CD14-positive monocyte (primary cell): ENCODE measurements at regions not wholly inside any gene's neighbourhood (a gene's known extent, or its start where the extent isn't known, plus 50 kb on each side); places are given as distances from the start of the nearest gene placed in this dataset.

Experiments used
- DNase-seq, 3 donors: peaks; one replicate each; pipeline ENCODE4 v3.0.0-alpha.2; 2011 to 2022
- H2AFZ ChIP-seq: 2 replicates; pipeline ENCODE4 v1.6.0; 2012; ENCODE audit warnings: mild to moderate bottlenecking, low read depth, low read length, inconsistent platforms; ENCODE audit not compliant: insufficient read depth, poor library complexity, severe bottlenecking
- H3K27ac ChIP-seq, 2 donors: 1 replicate in 1 of 2; 2 replicates in 1 of 2; pipeline ENCODE4 v1.5.1; 2012 to 2013; ENCODE audit warnings: low read length in 2 of 2, control low read depth in 1 of 2, inconsistent platforms in 1 of 2, low read depth in 1 of 2, mild to moderate bottlenecking in 1 of 2
- H3K27me3 ChIP-seq, 2 donors: one replicate each; pipeline versions ENCODE4 v1.6.0 to v1.6.1; 2011 to 2013; ENCODE audit warnings: low read length in 2 of 2; ENCODE audit not compliant: control insufficient read depth in 2 of 2, insufficient read depth in 2 of 2
- H3K36me3 ChIP-seq, 2 donors: replicated peaks in 1 of 2; 1 replicate in 1 of 2; 2 replicates in 1 of 2; pipeline versions ENCODE4 v1.5.1 to v1.6.1; 2012 to 2013; ENCODE audit warnings: low read length in 2 of 2, control low read depth in 1 of 2, inconsistent platforms in 1 of 2, mild to moderate bottlenecking in 1 of 2; ENCODE audit not compliant: insufficient read depth in 2 of 2, control insufficient read depth in 1 of 2
- H3K4me1 ChIP-seq, 2 donors: 1 replicate in 1 of 2; 2 replicates in 1 of 2; pipeline versions ENCODE4 v1.5.1 to v1.6.1; 2012 to 2013; ENCODE audit warnings: low read length in 2 of 2, control low read depth in 1 of 2, inconsistent platforms in 1 of 2, mild to moderate bottlenecking in 1 of 2, moderate library complexity in 1 of 2; ENCODE audit not compliant: insufficient read depth in 2 of 2, control insufficient read depth in 1 of 2
- H3K4me2 ChIP-seq: replicated peaks from 2 replicates; pipeline ENCODE3; 2012; ENCODE audit warnings: low read length, moderate library complexity, mild to moderate bottlenecking; ENCODE audit not compliant: poor library complexity, severe bottlenecking; ENCODE audit errors: extremely low read depth
- H3K4me3 ChIP-seq, 3 experiments: fragments of 200-600 bp in 1 of 3; sonication (generic) in 1 of 3; replicated peaks in 1 of 3; 1 replicate in 2 of 3; 2 replicates in 1 of 3; pipeline ENCODE4 v1.5.1; 2011 to 2013; ENCODE audit warnings: low read length in 3 of 3, mild to moderate bottlenecking in 3 of 3, control low read depth in 2 of 3, low read depth in 2 of 3, inconsistent platforms in 1 of 3, moderate library complexity in 1 of 3
- H3K79me2 ChIP-seq: 2 replicates; pipeline ENCODE4 v1.6.0; 2012; ENCODE audit warnings: mild to moderate bottlenecking, control low read depth, inconsistent platforms, low read length, moderate library complexity; ENCODE audit not compliant: insufficient read depth
- H3K9ac ChIP-seq: 2 replicates; pipeline ENCODE4 v1.6.0; 2017; ENCODE audit warnings: low read length, mild to moderate bottlenecking; ENCODE audit not compliant: insufficient read depth, poor library complexity, severe bottlenecking
- H3K9me3 ChIP-seq, 2 donors: replicated peaks in 1 of 2; 1 replicate in 1 of 2; 2 replicates in 1 of 2; pipeline versions ENCODE4 v1.5.1 to v1.6.1; 2012 to 2013; ENCODE audit warnings: low read length in 2 of 2, control low read depth in 1 of 2; ENCODE audit not compliant: control insufficient read depth in 1 of 2, insufficient read depth in 1 of 2
- H4K20me1 ChIP-seq: 2 replicates; pipeline ENCODE4 v1.6.0; 2012; ENCODE audit warnings: mild to moderate bottlenecking, low read length, control low read depth, moderate library complexity; ENCODE audit not compliant: insufficient read depth
- H3K27ac Mint-ChIP-seq, 7 donors: one replicate each; pipeline ENCODE4 v1.8.0; 2020; ENCODE audit warnings: mild to moderate bottlenecking in 7 of 7, mixed read lengths in 7 of 7, moderate library complexity in 6 of 7, inconsistent platforms in 2 of 7
- H3K27me3 Mint-ChIP-seq, 3 donors: one replicate each; pipeline ENCODE4 v1.8.0; 2021 to 2022; ENCODE audit warnings: low read depth in 3 of 3, mild to moderate bottlenecking in 3 of 3, mixed read lengths in 3 of 3, moderate library complexity in 3 of 3, inconsistent platforms in 1 of 3
- H3K36me3 Mint-ChIP-seq, 2 donors: one replicate each; pipeline ENCODE4 v1.8.0; 2020; ENCODE audit warnings: mixed read lengths in 2 of 2, inconsistent platforms in 1 of 2, mild to moderate bottlenecking in 1 of 2
- H3K4me1 Mint-ChIP-seq: one replicate; pipeline ENCODE4 v1.8.0; 2020; ENCODE audit warnings: mild to moderate bottlenecking, mixed read lengths
- H3K4me3 Mint-ChIP-seq, 2 donors: one replicate each; pipeline ENCODE4 v1.8.0; 2020; ENCODE audit warnings: mild to moderate bottlenecking in 2 of 2, mixed read lengths in 2 of 2, moderate library complexity in 1 of 2
- H3K9me3 Mint-ChIP-seq, 7 donors: one replicate each; pipeline ENCODE4 v1.8.0; 2020 to 2022; ENCODE audit warnings: mixed read lengths in 7 of 7, mild to moderate bottlenecking in 6 of 7, moderate library complexity in 6 of 7, inconsistent platforms in 2 of 7
- CTCF ChIP-seq: fragments of 200-600 bp; IDR thresholded peaks from one replicate; pipeline ENCODE4 v1.8.0; 2022; ENCODE audit warnings: antibody characterized with exemption, mild to moderate bottlenecking
- WGBS: methylation state at CpG from one replicate; pipeline ENCODE4 v1.1.5; 2013; ENCODE audit warnings: missing lambda C conversion rate; ENCODE audit not compliant: insufficient coverage; 5-methylcytosine and 5-hydroxymethylcytosine counted together
- intact Hi-C, 2 donors: fragments of 100-400 bp; cut with micrococcal nuclease; formaldehyde crosslinking; loops; one replicate each; pipeline versions ENCODE4 v1.15.0 to v1.15.1; 2023

- H3K4me3 ChIP-seq, result no peak overlapping the region
- no peak for TF ChIP-seq CTCF
- H3K4me2 ChIP-seq, result no peak overlapping the region
- peak overlapping the region; percentile 0 for H2AFZ ChIP-seq
- peaks cover 0 to 11% of the 10 kb centered on the region in 2 donors for H3K9me3 ChIP-seq
- no peaks in the 10 kb centered on the region for H4K20me1 ChIP-seq
- no peaks in the 10 kb centered on the region for H3K27me3 ChIP-seq
- H3K9ac ChIP-seq, result no peak overlapping the region
- peaks cover 11 to 29% of the 10 kb centered on the region in 2 donors for H3K4me1 ChIP-seq
- H3K27ac ChIP-seq, result no peak overlapping the region
- no peaks in the 10 kb centered on the region for H3K36me3 ChIP-seq
- DNase-seq, result no peak
- no peak overlapping the region for H3K4me3 Mint-ChIP-seq
- H3K27ac Mint-ChIP-seq, result no peak overlapping the region
- intact Hi-C loops, result no loop called here
- no peaks in the 10 kb centered on the region for H3K79me2 ChIP-seq
- H3K27me3 Mint-ChIP-seq, result no peaks in the 10 kb centered on the region
- H3K36me3 Mint-ChIP-seq, result no peaks in the 10 kb centered on the region
- H3K9me3 Mint-ChIP-seq, result peaks cover 0 to 24% (median 7%) of the 10 kb centered on the region in 7 donors
- peaks cover 34% of the 10 kb centered on the region for H3K4me1 Mint-ChIP-seq
- no CpG with 5 or more reads among the region's 1 CpG for WGBS
These were observed 686.9 kb upstream of the NCAM2 start for GRCh38 chr21:20311234-20311787.

GRCh38 chr21:20313013-20313412 lies 685.2 kb upstream of the NCAM2 start:
- no peaks in the 10 kb centered on the region for H4K20me1 ChIP-seq
- H3K9me3 ChIP-seq, result peaks cover 3 to 14% of the 10 kb centered on the region in 2 donors
- Mint-ChIP-seq H3K36me3 (no peaks in the 10 kb centered on the region), H3K9me3 (peaks cover 0 to 25% (median 11%) of the 10 kb centered on the region in 7 donors), H3K27me3 (no peaks in the 10 kb centered on the region), H3K4me1 (peaks cover 33% of the 10 kb centered on the region), H3K4me3 (no peak overlapping the region), H3K27ac (no peak overlapping the region)
- H3K27me3 ChIP-seq, result no peaks in the 10 kb centered on the region
- H3K4me2 ChIP-seq, result no peak overlapping the region
- WGBS, result no CpG with 5 or more reads among the region's 3 CpGs
- no peak overlapping the region for H3K9ac ChIP-seq
- H3K27ac ChIP-seq, result no peak overlapping the region
- H3K4me1 ChIP-seq, result peaks cover 11 to 23% of the 10 kb centered on the region in 2 donors
- no peak for TF ChIP-seq CTCF
- intact Hi-C loops, result no loop called here
- H2AFZ ChIP-seq, result no peak overlapping the region
- no peak for DNase-seq
- H3K36me3 ChIP-seq, result no peaks in the 10 kb centered on the region
- H3K79me2 ChIP-seq, result no peaks in the 10 kb centered on the region
- H3K4me3 ChIP-seq, result no peak overlapping the region
